ENCODE measurements at regions not wholly inside any gene's neighbourhood (a gene's known extent, or its start where the extent isn't known, plus 50 kb on each side); places are given as distances from the start of the nearest gene placed in this dataset.

DNA sequence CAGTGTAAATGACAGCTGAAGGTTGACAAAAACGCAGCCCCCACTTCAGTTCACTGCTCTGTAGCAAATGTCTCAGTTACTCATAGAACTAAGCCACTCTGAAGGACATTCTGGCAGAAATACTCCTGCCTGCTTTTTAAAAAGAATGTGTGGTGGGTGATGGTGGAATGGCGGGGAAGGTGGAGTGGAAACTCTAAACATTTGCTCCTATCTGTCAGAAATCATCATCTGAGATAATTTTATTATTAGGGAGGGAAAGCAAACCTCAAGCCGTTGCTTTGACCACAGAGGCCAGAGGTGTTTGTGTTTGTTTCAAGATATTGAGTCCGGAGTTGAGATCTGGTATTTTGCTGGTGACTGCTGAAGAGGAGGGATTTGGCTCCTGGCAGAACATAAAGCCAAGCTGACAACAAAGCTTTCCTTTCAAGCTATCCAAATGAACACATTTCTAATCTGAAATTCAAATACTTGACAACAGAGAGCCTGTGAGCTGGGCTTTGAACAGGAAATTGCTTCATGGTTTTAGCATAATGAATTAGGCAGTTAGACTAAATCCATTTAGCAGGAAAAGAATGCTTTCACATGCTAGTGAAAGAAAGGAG, 362.7 kb downstream of the CSNK1G3 start:
- TF ChIP-seq, protein P1, sequence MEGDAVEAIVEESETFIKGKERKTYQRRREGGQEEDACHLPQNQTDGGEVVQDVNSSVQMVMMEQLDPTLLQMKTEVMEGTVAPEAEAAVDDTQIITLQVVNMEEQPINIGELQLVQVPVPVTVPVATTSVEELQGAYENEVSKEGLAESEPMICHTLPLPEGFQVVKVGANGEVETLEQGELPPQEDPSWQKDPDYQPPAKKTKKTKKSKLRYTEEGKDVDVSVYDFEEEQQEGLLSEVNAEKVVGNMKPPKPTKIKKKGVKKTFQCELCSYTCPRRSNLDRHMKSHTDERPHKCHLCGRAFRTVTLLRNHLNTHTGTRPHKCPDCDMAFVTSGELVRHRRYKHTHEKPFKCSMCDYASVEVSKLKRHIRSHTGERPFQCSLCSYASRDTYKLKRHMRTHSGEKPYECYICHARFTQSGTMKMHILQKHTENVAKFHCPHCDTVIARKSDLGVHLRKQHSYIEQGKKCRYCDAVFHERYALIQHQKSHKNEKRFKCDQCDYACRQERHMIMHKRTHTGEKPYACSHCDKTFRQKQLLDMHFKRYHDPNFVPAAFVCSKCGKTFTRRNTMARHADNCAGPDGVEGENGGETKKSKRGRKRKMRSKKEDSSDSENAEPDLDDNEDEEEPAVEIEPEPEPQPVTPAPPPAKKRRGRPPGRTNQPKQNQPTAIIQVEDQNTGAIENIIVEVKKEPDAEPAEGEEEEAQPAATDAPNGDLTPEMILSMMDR (IDR thresholded peaks at IDR 0.05; ENCODE audit: insufficient read depth, low read depth, low read length), result no peak
- no peak for DNase-seq (ENCODE audit: low read depth)
- ChIA-PET CTCF (no interaction called here), POLR2A (no interaction called here)
- H3K4me3 ChIP-seq (ENCODE audit: low read depth, low read length), result no peak overlapping the region
- peaks cover 1% of the 10 kb centered on the region; the same call in 1 of the 2 replicates for H3K27me3 ChIP-seq (ENCODE audit: control insufficient read depth, insufficient read depth, low read length)
- H3K36me3 ChIP-seq (ENCODE audit: control insufficient read depth, insufficient read depth, low read length), result no peaks in the 10 kb centered on the region

DNA sequence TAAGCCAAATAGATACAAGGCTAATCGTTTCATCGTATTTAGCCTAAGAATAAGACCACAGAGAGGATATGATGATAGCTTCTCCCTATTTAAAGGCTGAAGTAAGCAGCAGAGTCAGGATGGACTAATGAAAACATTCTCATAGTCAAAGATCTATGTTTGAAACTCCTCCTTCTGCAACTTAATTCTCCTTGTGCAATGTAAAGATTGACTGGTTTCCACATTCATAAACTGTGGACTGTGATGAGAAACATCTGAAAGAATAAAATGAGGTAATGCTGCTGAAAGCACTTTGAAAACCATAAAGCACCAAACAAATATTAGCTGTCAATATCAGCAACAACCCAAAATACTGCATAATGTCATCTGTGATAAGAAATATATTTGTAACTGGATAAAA, 361.9 kb downstream of the CSNK1G3 start:
- Histone ChIP-seq H3K4me3 (ENCODE audit: low read depth, low read length) (no peak overlapping the region), H3K27me3 (ENCODE audit: control insufficient read depth, insufficient read depth, low read length) (peaks cover 1% of the 10 kb centered on the region; the same call in 1 of the 2 replicates), H3K36me3 (ENCODE audit: control insufficient read depth, insufficient read depth, low read length) (no peaks in the 10 kb centered on the region)
- CTCF ChIA-PET, result no interaction called here
- no peak for DNase-seq (ENCODE audit: low read depth)
- POLR2A ChIA-PET, result no interaction called here
- TF ChIP-seq, protein P1 (IDR thresholded peaks at IDR 0.05; ENCODE audit: insufficient read depth, low read depth, low read length), result no peak

DNA sequence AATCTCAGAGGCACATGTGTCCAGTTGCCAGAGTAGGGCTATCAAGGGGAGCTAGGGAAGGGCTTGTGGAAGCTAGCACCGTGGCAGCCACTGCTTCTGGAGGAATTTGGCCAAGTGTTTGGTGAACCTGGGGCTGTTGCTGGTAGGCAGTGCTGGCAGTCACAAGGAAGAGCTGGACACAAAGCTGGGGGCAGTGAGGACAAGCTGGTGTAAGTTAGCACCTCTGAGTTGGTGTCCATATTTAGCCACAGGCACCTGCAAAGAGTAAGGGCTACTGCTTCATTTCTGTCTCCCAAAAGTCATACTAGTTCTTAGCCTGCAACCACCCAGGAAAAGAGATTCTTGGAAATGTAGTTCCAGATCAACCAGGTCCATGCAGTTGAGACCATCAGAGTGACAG, 359.4 kb downstream of the CSNK1G3 start:
- H3K36me3 ChIP-seq (ENCODE audit: control insufficient read depth, insufficient read depth, low read length), result no peaks in the 10 kb centered on the region
- H3K27me3 ChIP-seq (ENCODE audit: control insufficient read depth, insufficient read depth, low read length), result no peaks in the 10 kb centered on the region
- TF ChIP-seq, protein P1 (IDR thresholded peaks at IDR 0.05; ENCODE audit: insufficient read depth, low read depth, low read length), result no peak
- POLR2A ChIA-PET, result no interaction called here
- H3K4me3 ChIP-seq (ENCODE audit: low read depth, low read length), result no peak overlapping the region
- DNase-seq (ENCODE audit: low read depth), result no peak
- CTCF ChIA-PET, result no interaction called here

DNA sequence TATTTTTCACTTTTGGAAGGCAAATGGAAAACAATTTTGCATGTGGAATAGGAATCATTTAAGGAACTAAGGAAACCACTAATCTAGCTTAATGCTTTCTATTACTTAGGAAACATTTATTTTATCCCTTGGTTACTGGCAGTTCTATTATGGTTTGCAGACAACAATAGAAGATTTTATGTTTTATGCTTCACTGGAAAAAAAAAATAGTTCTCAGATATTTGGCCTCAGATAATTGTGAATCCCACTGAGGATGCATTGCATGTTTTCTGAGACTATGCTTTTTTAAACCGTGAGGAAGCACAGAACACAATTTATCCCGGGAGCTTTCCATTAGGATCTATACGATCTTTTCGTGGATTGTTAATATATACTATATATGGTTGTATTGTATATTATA, 356.9 kb downstream of the CSNK1G3 start:
- CTCF ChIA-PET, result interaction anchor here (1.4 kb wide), 1 partner anchor 9 kb away, joined by 5 read pairs; no protein-coding TSS in a partner anchor

DNA sequence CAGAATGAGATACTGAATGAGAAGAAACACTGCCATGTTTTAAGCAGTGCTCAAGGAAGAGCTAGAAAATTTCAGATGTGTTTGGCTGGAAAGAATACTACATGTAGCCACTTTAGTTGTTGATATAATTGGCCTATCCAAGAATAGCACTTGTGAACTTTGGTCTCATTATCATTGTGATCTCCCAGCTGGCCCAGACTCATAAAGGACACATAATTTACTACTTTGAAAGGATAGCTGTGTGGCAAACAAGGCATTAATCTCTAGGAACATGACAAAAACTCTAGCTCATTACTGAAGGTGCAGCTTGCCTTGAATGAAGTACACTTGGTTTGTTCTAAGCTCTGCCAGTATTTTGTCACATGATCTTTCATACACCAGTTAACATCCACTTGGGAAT, 356.3 kb downstream of the CSNK1G3 start:
- H3K4me3 ChIP-seq (ENCODE audit: low read depth, low read length), result no peak overlapping the region
- H3K27me3 ChIP-seq (ENCODE audit: control insufficient read depth, insufficient read depth, low read length), result no peaks in the 10 kb centered on the region
- no peak for DNase-seq (ENCODE audit: low read depth)
- TF ChIP-seq, protein P1 (IDR thresholded peaks at IDR 0.05; ENCODE audit: insufficient read depth, low read depth, low read length), result no peak
- no peaks in the 10 kb centered on the region for H3K36me3 ChIP-seq (ENCODE audit: control insufficient read depth, insufficient read depth, low read length)
- ChIA-PET CTCF (interaction anchor here (1.4 kb wide), 1 partner anchor 9 kb away, joined by 5 read pairs; no protein-coding TSS in a partner anchor), POLR2A (no interaction called here)

More for the DNA sequence above, 356.9 kb downstream of the CSNK1G3 start:
- H3K4me3 ChIP-seq (ENCODE audit: low read depth, low read length), result no peak overlapping the region
- H3K27me3 ChIP-seq (ENCODE audit: control insufficient read depth, insufficient read depth, low read length), result no peaks in the 10 kb centered on the region
- H3K36me3 ChIP-seq (ENCODE audit: control insufficient read depth, insufficient read depth, low read length), result no peaks in the 10 kb centered on the region
- POLR2A ChIA-PET, result no interaction called here
- TF ChIP-seq, protein P1 (IDR thresholded peaks at IDR 0.05; ENCODE audit: insufficient read depth, low read depth, low read length), result no peak
- no peak for DNase-seq (ENCODE audit: low read depth)
